SH-SY5Y (cell line): ENCODE measurements at regions not wholly inside any gene's neighbourhood (a gene's known extent, or its start where the extent isn't known, plus 50 kb on each side); places are given as distances from the start of the nearest gene placed in this dataset.

ENCODE experiments used
- GATA2 ChIP-seq: IDR thresholded peaks from 2 replicates; pipeline ENCODE4 v1.6.1; 2011; ENCODE audit warnings: mild to moderate bottlenecking, low read depth, low read length
- GATA3 ChIP-seq: IDR thresholded peaks from 2 replicates; pipeline ENCODE4 v1.6.1; 2011; ENCODE audit warnings: low read depth, mild to moderate bottlenecking, low read length, moderate library complexity

- TF ChIP-seq GATA2 (no peak), GATA3 (no peak)
Measured at GRCh38 chr13:26976313-26976712, 195.3 kb downstream of the USP12 start.
